Prostate gland (tissue), 2 donors: ENCODE measurements at regions not wholly inside any gene's neighbourhood (a gene's known extent, or its start where the extent isn't known, plus 50 kb on each side); places are given as distances from the start of the nearest gene placed in this dataset.

ENCODE experiments used
- POLR2A ChIP-seq: fragments of 450-650 bp; IDR thresholded peaks from one replicate; pipeline ENCODE4 v1.6.1; 2016; ENCODE audit warnings: antibody characterized with exemption, mild to moderate bottlenecking
- TF ChIP-seq, protein P1 (sequence below), 4 experiments: fragments of 200-600 bp in 2 of 4; fragments of 450-650 bp in 2 of 4; sonication (generic) in 2 of 4; IDR thresholded peaks; 1 replicate in 3 of 4; 2 replicates in 1 of 4; pipeline ENCODE4 v1.5.1; 2016 to 2019; ENCODE audit warnings: antibody characterized with exemption in 4 of 4, mild to moderate bottlenecking in 2 of 4, moderate library complexity in 2 of 4

DNA sequence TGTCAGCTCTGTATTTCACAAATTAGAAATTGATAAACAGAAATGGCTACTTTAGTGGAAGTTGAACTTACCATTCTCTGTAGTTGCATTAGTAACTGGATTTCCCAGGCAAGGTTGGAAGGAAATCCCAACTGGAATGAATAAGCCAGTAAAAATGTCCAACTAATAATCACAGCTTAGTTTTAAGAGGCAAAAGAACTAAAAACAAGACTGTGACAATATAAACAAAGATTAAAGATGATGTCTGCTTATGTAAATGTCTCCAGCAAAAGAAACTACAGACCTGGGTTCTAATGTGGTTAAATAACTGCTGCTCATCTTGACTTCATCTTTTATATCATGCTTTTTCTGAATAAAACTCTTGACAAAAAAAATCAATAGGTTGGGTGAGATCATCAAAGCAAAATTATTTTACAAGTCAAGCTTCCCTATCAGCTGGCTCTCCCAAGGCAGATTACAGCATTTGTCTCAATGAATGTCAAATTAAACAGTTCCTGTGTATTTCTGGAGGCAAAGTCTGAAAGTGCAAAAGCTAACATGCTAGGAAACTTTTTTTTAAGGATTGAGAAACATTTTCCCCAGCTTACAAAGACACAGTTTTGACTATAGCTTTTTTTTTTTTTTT lies 62.3 kb upstream of the HMHB1 start:
- TF ChIP-seq, protein P1, sequence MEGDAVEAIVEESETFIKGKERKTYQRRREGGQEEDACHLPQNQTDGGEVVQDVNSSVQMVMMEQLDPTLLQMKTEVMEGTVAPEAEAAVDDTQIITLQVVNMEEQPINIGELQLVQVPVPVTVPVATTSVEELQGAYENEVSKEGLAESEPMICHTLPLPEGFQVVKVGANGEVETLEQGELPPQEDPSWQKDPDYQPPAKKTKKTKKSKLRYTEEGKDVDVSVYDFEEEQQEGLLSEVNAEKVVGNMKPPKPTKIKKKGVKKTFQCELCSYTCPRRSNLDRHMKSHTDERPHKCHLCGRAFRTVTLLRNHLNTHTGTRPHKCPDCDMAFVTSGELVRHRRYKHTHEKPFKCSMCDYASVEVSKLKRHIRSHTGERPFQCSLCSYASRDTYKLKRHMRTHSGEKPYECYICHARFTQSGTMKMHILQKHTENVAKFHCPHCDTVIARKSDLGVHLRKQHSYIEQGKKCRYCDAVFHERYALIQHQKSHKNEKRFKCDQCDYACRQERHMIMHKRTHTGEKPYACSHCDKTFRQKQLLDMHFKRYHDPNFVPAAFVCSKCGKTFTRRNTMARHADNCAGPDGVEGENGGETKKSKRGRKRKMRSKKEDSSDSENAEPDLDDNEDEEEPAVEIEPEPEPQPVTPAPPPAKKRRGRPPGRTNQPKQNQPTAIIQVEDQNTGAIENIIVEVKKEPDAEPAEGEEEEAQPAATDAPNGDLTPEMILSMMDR (IDR thresholded peaks at IDR 0.05), result no peak
- TF ChIP-seq POLR2A, result no peak
